SK-N-SH (cell line): ENCODE measurements at regions not wholly inside any gene's neighbourhood (a gene's known extent, or its start where the extent isn't known, plus 50 kb on each side); places are given as distances from the start of the nearest gene placed in this dataset.
A peak's percentile ranks its signal among the peaks of the same experiment; 100 is the strongest.

ENCODE experiments used
- CTCF ChIP-seq: fragments of 200-600 bp; sonication (generic); IDR thresholded peaks from 2 replicates; pipeline ENCODE4 v1.6.1; 2017; ENCODE audit warnings: antibody characterized with exemption, mild to moderate bottlenecking, moderate library complexity
- FOXJ3 ChIP-seq: sonication (generic); formaldehyde crosslinking; IDR thresholded peaks from 2 replicates; pipeline ENCODE4 v1.5.1; 2020; ENCODE audit warnings: mild to moderate bottlenecking, missing genetic modification reagents
- IRF3 ChIP-seq: fragments of 150-350 bp; IDR thresholded peaks from 2 replicates; pipeline ENCODE4 v1.6.1; 2016; ENCODE audit warnings: mild to moderate bottlenecking, low read depth, low read length
- MEF2A ChIP-seq: IDR thresholded peaks from 2 replicates; pipeline ENCODE4 v1.4.0; 2012; ENCODE audit warnings: low read depth, borderline replicate concordance
- POLR2AphosphoS5 ChIP-seq: IDR thresholded peaks from 2 replicates; pipeline ENCODE4 v1.6.1; 2012; ENCODE audit warnings: low read depth, low read length
- TCF12 ChIP-seq: IDR thresholded peaks from 2 replicates; pipeline ENCODE4 v1.4.0; 2012
- ZBTB33 ChIP-seq: IDR thresholded peaks from 2 replicates; pipeline ENCODE4 v1.4.0; 2012; ENCODE audit warnings: low read depth, borderline replicate concordance

- TF ChIP-seq TCF12 (peak; percentile 83), CTCF (0 out of 2 replicates have a peak, but pooled peaks have one; percentile 9), ZBTB33 (peak; percentile 78; the same call in 1 of the 2 replicates), POLR2AphosphoS5 (peak; percentile 85), IRF3 (no peak), MEF2A (peak; percentile 72; the same call in 1 of the 2 replicates), FOXJ3 (CRISPR knock-in tag) (peak; percentile 51; the same call in 1 of the 2 replicates)
Observed at GRCh38 chr5:91280362-91281269, 102.5 kb downstream of the ARRDC3 start.
